ENCODE measurements at regions not wholly inside any gene's neighbourhood (a gene's known extent, or its start where the extent isn't known, plus 50 kb on each side); places are given as distances from the start of the nearest gene placed in this dataset.

DNA sequence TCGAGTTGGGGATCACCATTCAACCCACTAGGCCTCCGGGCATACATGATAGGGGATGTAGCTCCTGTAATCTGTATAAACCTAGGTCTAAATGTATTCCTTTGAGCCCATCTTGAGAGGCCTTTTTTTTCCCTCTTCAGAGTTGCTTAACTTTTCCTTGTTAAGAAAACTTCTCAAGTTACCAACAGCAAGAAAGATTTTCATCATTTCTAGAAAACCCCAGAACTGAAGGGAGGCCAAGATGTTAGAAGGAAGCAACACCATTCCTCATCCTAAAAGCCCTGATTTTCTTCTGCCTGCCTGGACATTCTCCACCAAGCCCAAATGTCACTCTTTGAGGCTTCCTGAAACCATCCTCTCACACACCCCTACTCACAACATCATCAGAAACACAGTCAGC, 79.4 kb downstream of the TMPRSS5 start:
- TF ChIP-seq POLR2A (IDR thresholded peaks at IDR 0.05; ENCODE audit: extremely low read depth, insufficient read length) = no peak
- TF ChIP-seq, protein P1, sequence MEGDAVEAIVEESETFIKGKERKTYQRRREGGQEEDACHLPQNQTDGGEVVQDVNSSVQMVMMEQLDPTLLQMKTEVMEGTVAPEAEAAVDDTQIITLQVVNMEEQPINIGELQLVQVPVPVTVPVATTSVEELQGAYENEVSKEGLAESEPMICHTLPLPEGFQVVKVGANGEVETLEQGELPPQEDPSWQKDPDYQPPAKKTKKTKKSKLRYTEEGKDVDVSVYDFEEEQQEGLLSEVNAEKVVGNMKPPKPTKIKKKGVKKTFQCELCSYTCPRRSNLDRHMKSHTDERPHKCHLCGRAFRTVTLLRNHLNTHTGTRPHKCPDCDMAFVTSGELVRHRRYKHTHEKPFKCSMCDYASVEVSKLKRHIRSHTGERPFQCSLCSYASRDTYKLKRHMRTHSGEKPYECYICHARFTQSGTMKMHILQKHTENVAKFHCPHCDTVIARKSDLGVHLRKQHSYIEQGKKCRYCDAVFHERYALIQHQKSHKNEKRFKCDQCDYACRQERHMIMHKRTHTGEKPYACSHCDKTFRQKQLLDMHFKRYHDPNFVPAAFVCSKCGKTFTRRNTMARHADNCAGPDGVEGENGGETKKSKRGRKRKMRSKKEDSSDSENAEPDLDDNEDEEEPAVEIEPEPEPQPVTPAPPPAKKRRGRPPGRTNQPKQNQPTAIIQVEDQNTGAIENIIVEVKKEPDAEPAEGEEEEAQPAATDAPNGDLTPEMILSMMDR (IDR thresholded peaks at IDR 0.05; ENCODE audit: low read depth, low read length) = no peak

Data from NB4 (cell line).